Caco-2 (cell line): ENCODE measurements at regions not wholly inside any gene's neighbourhood (a gene's known extent, or its start where the extent isn't known, plus 50 kb on each side); places are given as distances from the start of the nearest gene placed in this dataset.

ENCODE experiments used
- BruUV-seq: library from RNA; stranded (reverse); fragments of 400-500 nt; replicated peaks from 2 replicates; lab custom pipeline; 2021; lab: Mats Ljungman, UMichigan
- CTCF ChIA-PET: fragments of 300-600 bp; sonication (Branson Sonifier 250); formaldehyde crosslinking; loops from one replicate; lab custom pipeline; 2022; ENCODE audit warnings: antibody characterized with exemption; lab: Charles Lee
- POLR2A ChIA-PET: fragments of 300-600 bp; sonication (Branson Sonifier 250); formaldehyde crosslinking; loops from one replicate; lab custom pipeline; 2022; ENCODE audit warnings: antibody characterized with exemption; lab: Charles Lee
- DNase-seq, 2 experiments: peaks; one replicate each; pipeline versions ENCODE4 v3.0.0 to v3.0.0-alpha.2; 2020 to 2022
- H3K27me3 ChIP-seq: replicated peaks from 2 replicates; pipeline ENCODE4 v1.6.0; 2011; ENCODE audit warnings: low read length; ENCODE audit not compliant: control insufficient read depth, insufficient read depth
- H3K36me3 ChIP-seq: 2 replicates; pipeline ENCODE4 v1.5.1; 2011; ENCODE audit warnings: low read length; ENCODE audit not compliant: control insufficient read depth, insufficient read depth
- H3K4me1 ChIP-seq: fragments of 250-450 bp; sonication (Bioruptor Pico); 2 replicates; pipeline ENCODE4 v1.5.1; 2020; ENCODE audit warnings: mild to moderate bottlenecking
- H3K4me3 ChIP-seq: 2 replicates; pipeline ENCODE4 v1.5.1; 2011; ENCODE audit warnings: low read depth, mild to moderate bottlenecking, control low read depth, low read length
- H3K9me3 ChIP-seq: fragments of 250-450 bp; sonication (Bioruptor Pico); 2 replicates; pipeline ENCODE4 v1.5.1; 2020; ENCODE audit warnings: mild to moderate bottlenecking, moderate library complexity
- H3K27ac Mint-ChIP-seq: one replicate; pipeline ENCODE4 v1.8.0; 2022; ENCODE audit warnings: mixed read lengths; ENCODE audit not compliant: unreplicated experiment
- H3K27me3 Mint-ChIP-seq: one replicate; pipeline ENCODE4 v1.8.0; 2022; ENCODE audit warnings: mixed read lengths; ENCODE audit not compliant: insufficient read depth, unreplicated experiment
- H3K36me3 Mint-ChIP-seq: one replicate; pipeline ENCODE4 v1.8.0; 2022; ENCODE audit warnings: mild to moderate bottlenecking, mixed read lengths; ENCODE audit not compliant: insufficient read depth, unreplicated experiment
- H3K4me1 Mint-ChIP-seq: one replicate; pipeline ENCODE4 v1.8.0; 2022; ENCODE audit warnings: low read depth, mixed read lengths; ENCODE audit not compliant: unreplicated experiment
- H3K4me3 Mint-ChIP-seq: one replicate; pipeline ENCODE4 v1.8.0; 2022; ENCODE audit warnings: mild to moderate bottlenecking, moderate library complexity, mixed read lengths; ENCODE audit not compliant: unreplicated experiment
- H3K9me3 Mint-ChIP-seq: one replicate; pipeline ENCODE4 v1.8.0; 2022; ENCODE audit warnings: mixed read lengths; ENCODE audit not compliant: unreplicated experiment
- CTCF ChIP-seq, 2 experiments: fragments of 200-600 bp in 1 of 2; IDR thresholded peaks; 1 replicate in 1 of 2; 2 replicates in 1 of 2; pipeline versions ENCODE4 v1.5.1 to v1.8.0; 2011 to 2022; ENCODE audit warnings: antibody characterized with exemption in 1 of 2, control low read depth in 1 of 2, inconsistent platforms in 1 of 2, low read depth in 1 of 2, low read length in 1 of 2, mild to moderate bottlenecking in 1 of 2, moderate library complexity in 1 of 2; ENCODE audit not compliant: insufficient read depth in 1 of 2, severe bottlenecking in 1 of 2, unreplicated experiment in 1 of 2
- intact Hi-C: fragments of 100-400 bp; cut with micrococcal nuclease; formaldehyde crosslinking; loops from one replicate; pipeline ENCODE4 v1.10.0; 2022; ENCODE audit not compliant: unreplicated experiment

GRCh38 chr2:138296365-138296764 lies 205.2 kb upstream of the SPOPL start:
- H3K36me3 ChIP-seq: no peaks in the 10 kb centered on the region
- H3K27me3 Mint-ChIP-seq: no peaks in the 10 kb centered on the region
- ChIA-PET CTCF (no interaction called here), POLR2A (no interaction called here)
- H3K9me3 Mint-ChIP-seq: no peaks in the 10 kb centered on the region
- H3K27me3 ChIP-seq: no peaks in the 10 kb centered on the region
- no peak for TF ChIP-seq CTCF (IDR thresholded peaks at IDR 0.05; ENCODE audit: insufficient read depth in 1 of 2, low read depth in 1 of 2, low read length in 1 of 2, severe bottlenecking in 1 of 2, unreplicated experiment in 1 of 2)
- intact Hi-C loops: no loop called here
- H3K27ac Mint-ChIP-seq: no peak overlapping the region
- H3K4me3 Mint-ChIP-seq: no peak overlapping the region
- no peaks in the 10 kb centered on the region for H3K9me3 ChIP-seq
- DNase-seq: no peak
- H3K36me3 Mint-ChIP-seq: no peaks in the 10 kb centered on the region
- no peak overlapping the region for H3K4me3 ChIP-seq
- H3K4me1 Mint-ChIP-seq: no peaks in the 10 kb centered on the region
- BruUV-seq: no TSS peak
- no peaks in the 10 kb centered on the region for H3K4me1 ChIP-seq

- no peaks in the 10 kb centered on the region for H3K4me1 ChIP-seq
- intact Hi-C loops: no loop called here
- H3K27ac Mint-ChIP-seq: no peak overlapping the region
- no peaks in the 10 kb centered on the region for H3K4me1 Mint-ChIP-seq
- DNase-seq: no peak
- no peak overlapping the region for H3K4me3 ChIP-seq
- BruUV-seq: no TSS peak
- H3K36me3 ChIP-seq: no peaks in the 10 kb centered on the region
- no peaks in the 10 kb centered on the region for H3K9me3 ChIP-seq
- ChIA-PET CTCF (no interaction called here), POLR2A (no interaction called here)
- no peak overlapping the region for H3K4me3 Mint-ChIP-seq
- H3K27me3 ChIP-seq: no peaks in the 10 kb centered on the region
- no peak for TF ChIP-seq CTCF (IDR thresholded peaks at IDR 0.05; ENCODE audit: insufficient read depth in 1 of 2, low read depth in 1 of 2, low read length in 1 of 2, severe bottlenecking in 1 of 2, unreplicated experiment in 1 of 2)
- no peaks in the 10 kb centered on the region for H3K36me3 Mint-ChIP-seq
- H3K9me3 Mint-ChIP-seq: no peaks in the 10 kb centered on the region
- no peaks in the 10 kb centered on the region for H3K27me3 Mint-ChIP-seq
Observed at GRCh38 chr2:138298120-138298814, 203.3 kb upstream of the SPOPL start.

GRCh38 chr2:138298900-138299299 lies 202.7 kb upstream of the SPOPL start:
- Histone ChIP-seq H3K9me3 (no peaks in the 10 kb centered on the region), H3K4me3 (no peak overlapping the region), H3K36me3 (no peaks in the 10 kb centered on the region), H3K27me3 (no peaks in the 10 kb centered on the region), H3K4me1 (no peaks in the 10 kb centered on the region)
- TF ChIP-seq CTCF (IDR thresholded peaks at IDR 0.05; ENCODE audit: insufficient read depth in 1 of 2, low read depth in 1 of 2, low read length in 1 of 2, severe bottlenecking in 1 of 2, unreplicated experiment in 1 of 2): no peak
- Mint-ChIP-seq H3K4me3 (no peak overlapping the region), H3K9me3 (no peaks in the 10 kb centered on the region), H3K27ac (no peak overlapping the region), H3K27me3 (no peaks in the 10 kb centered on the region), H3K36me3 (no peaks in the 10 kb centered on the region), H3K4me1 (no peaks in the 10 kb centered on the region)
- DNase-seq: no peak
- ChIA-PET CTCF (no interaction called here), POLR2A (no interaction called here)
- BruUV-seq: no TSS peak
- intact Hi-C loops: no loop called here
